HepG2 (cell line): ENCODE measurements at regions not wholly inside any gene's neighbourhood (a gene's known extent, or its start where the extent isn't known, plus 50 kb on each side); places are given as distances from the start of the nearest gene placed in this dataset.

Source experiments
- ATAC-seq: fragments of 200-7000 bp; cut with Tn5 transposase; 3 replicates; pipeline ENCODE4 v1.9.1; 2020; ENCODE audit warnings: mild to moderate bottlenecking, moderate library complexity
- BruUV-seq: library from RNA; stranded (reverse); fragments of 400-500 nt; replicated peaks from 2 replicates; lab custom pipeline; 2021; lab: Mats Ljungman, UMichigan
- CTCF ChIA-PET: fragments of 300-600 bp; formaldehyde crosslinking; extraction: SDS; loops from one replicate; lab custom pipeline; 2021; ENCODE audit warnings: low total read pairs, inconsistent platforms, low intra/inter-chr PET ratio; lab: Yijun Ruan, JAX
- POLR2A ChIA-PET: fragments of 350-600 bp; sonication (Branson Sonifier 250); formaldehyde crosslinking; loops from one replicate; lab custom pipeline; 2020; ENCODE audit warnings: antibody characterized with exemption, inconsistent platforms; lab: Yijun Ruan, JAX
- DNase-seq: peaks from one replicate; pipeline ENCODE4 v3.0.0-alpha.2; 2015; ENCODE audit warnings: low spot score
- FAIRE-seq: peaks from 3 replicates; lab custom pipeline; 2011; peaks lifted over from hg19 to GRCh38; lab: Jason Lieb, UNC
- H2AFZ ChIP-seq: one replicate; pipeline ENCODE4 v1.6.1; 2011; ENCODE audit warnings: low read length, inconsistent platforms
- H3K27ac ChIP-seq: fragments of 300-600 bp; 3 replicates; pipeline ENCODE4 v1.8.0; 2011; ENCODE audit warnings: mixed run types, mild to moderate bottlenecking, mixed read lengths, low read length, inconsistent platforms; ENCODE audit not compliant: insufficient read depth; ENCODE audit errors: extremely low read length
- H3K27me3 ChIP-seq, 2 experiments: fragments of 200-600 bp in 1 of 2; 2 replicates in 1 of 2; 3 replicates in 1 of 2; pipeline versions ENCODE4 v1.6.0 to v1.8.0; 2011; ENCODE audit warnings: low read length in 2 of 2, mild to moderate bottlenecking in 2 of 2, moderate library complexity in 2 of 2, inconsistent platforms in 1 of 2; ENCODE audit not compliant: insufficient read depth in 2 of 2, control insufficient read depth in 1 of 2
- H3K36me3 ChIP-seq, 2 experiments: fragments of 200-600 bp in 1 of 2; replicated peaks in 1 of 2; 2 replicates in 1 of 2; 3 replicates in 1 of 2; pipeline versions ENCODE4 v1.5.1 to v1.8.0; 2011; ENCODE audit warnings: low read length in 2 of 2, inconsistent platforms in 1 of 2; ENCODE audit not compliant: insufficient read depth in 2 of 2, control insufficient read depth in 1 of 2
- H3K4me1 ChIP-seq: 2 replicates; pipeline ENCODE4 v1.5.1; 2012; ENCODE audit warnings: low read length, inconsistent platforms; ENCODE audit not compliant: insufficient read depth
- H3K4me2 ChIP-seq: 2 replicates; pipeline ENCODE4 v1.6.0; 2011; ENCODE audit warnings: low read depth, low read length, inconsistent platforms
- H3K4me3 ChIP-seq, 3 experiments: fragments of 200-600 bp in 1 of 3; sonication (generic), shearing (Covaris generic) in 1 of 3; replicated peaks in 1 of 3; 2 replicates each; pipeline ENCODE4 v1.5.1; 2011 to 2016; ENCODE audit warnings: low read length in 3 of 3, inconsistent platforms in 2 of 3, low read depth in 2 of 3, mild to moderate bottlenecking in 2 of 3, control low read depth in 1 of 3, mixed read lengths in 1 of 3; ENCODE audit not compliant: insufficient read depth in 1 of 3
- H3K79me2 ChIP-seq: one replicate; pipeline ENCODE4 v1.6.1; 2011; ENCODE audit warnings: low read length, inconsistent platforms; ENCODE audit not compliant: insufficient read depth
- H3K9ac ChIP-seq: 2 replicates; pipeline ENCODE4 v1.6.0; 2011; ENCODE audit warnings: mild to moderate bottlenecking, low read depth, low read length, inconsistent platforms; ENCODE audit not compliant: insufficient read depth
- H3K9me3 ChIP-seq: 2 replicates; pipeline ENCODE4 v1.5.1; 2012; ENCODE audit warnings: mild to moderate bottlenecking, low read length
- H4K20me1 ChIP-seq: 2 replicates; pipeline ENCODE4 v1.6.0; 2011; ENCODE audit warnings: inconsistent platforms, mild to moderate bottlenecking, low read length, moderate library complexity; ENCODE audit not compliant: insufficient read depth
- EP300 ChIP-seq, 3 experiments: sonication (generic) in 1 of 3; formaldehyde crosslinking in 1 of 3; IDR thresholded peaks; 2 replicates each; pipeline versions ENCODE4 v1.5.1 to v1.6.1; 2011 to 2020; ENCODE audit warnings: low read depth in 2 of 3, low read length in 2 of 3, borderline replicate concordance in 1 of 3, improper control_type of control experiment in 1 of 3, mild to moderate bottlenecking in 1 of 3, missing genetic modification reagents in 1 of 3, moderate library complexity in 1 of 3
- MAFF ChIP-seq: IDR thresholded peaks from 2 replicates; pipeline ENCODE4 v1.6.1; 2011; ENCODE audit warnings: low read depth, low read length, improper control_type of control experiment
- RBAK ChIP-seq: sonication (generic); formaldehyde crosslinking; IDR thresholded peaks from 2 replicates; pipeline ENCODE4 v1.5.1; 2020; ENCODE audit warnings: mild to moderate bottlenecking, missing genetic modification reagents
- ZBTB20 ChIP-seq: sonication (generic); formaldehyde crosslinking; IDR thresholded peaks from 2 replicates; pipeline ENCODE4 v1.8.1; 2023; ENCODE audit warnings: missing genetic modification reagents, low read depth, mild to moderate bottlenecking, borderline replicate concordance
- ZC3H4 ChIP-seq: sonication (generic); formaldehyde crosslinking; IDR thresholded peaks from 2 replicates; pipeline ENCODE4 v1.4.0; 2020; ENCODE audit warnings: missing genetic modification reagents, borderline replicate concordance
- WGBS: methylation state at CpG from one replicate; pipeline ENCODE4 v1.1.6; 2017; ENCODE audit warnings: low lambda C conversion rate; 5-methylcytosine and 5-hydroxymethylcytosine counted together
- in situ Hi-C: cut with HindIII; loops from 2 replicates; pipeline ENCODE4 v1.10.0; 2017; ENCODE audit warnings: low pct_unique_long_range_greater_than_20kb; ENCODE audit not compliant: extremely low pct_ligation_motif_present
- intact Hi-C: fragments of 100-400 bp; cut with micrococcal nuclease; formaldehyde crosslinking; loops from one replicate; pipeline ENCODE4 v1.10.0; 2022; ENCODE audit not compliant: unreplicated experiment
- TF ChIP-seq, protein P1 (sequence below): sonication (generic); formaldehyde crosslinking; IDR thresholded peaks from 2 replicates; pipeline ENCODE4 v1.5.1; 2020; ENCODE audit warnings: mild to moderate bottlenecking, missing genetic modification reagents, moderate library complexity
- TF ChIP-seq, protein P2 (sequence below): IDR thresholded peaks from 2 replicates; pipeline ENCODE4 v1.6.1; 2018; ENCODE audit warnings: missing genetic modification reagents

DNA sequence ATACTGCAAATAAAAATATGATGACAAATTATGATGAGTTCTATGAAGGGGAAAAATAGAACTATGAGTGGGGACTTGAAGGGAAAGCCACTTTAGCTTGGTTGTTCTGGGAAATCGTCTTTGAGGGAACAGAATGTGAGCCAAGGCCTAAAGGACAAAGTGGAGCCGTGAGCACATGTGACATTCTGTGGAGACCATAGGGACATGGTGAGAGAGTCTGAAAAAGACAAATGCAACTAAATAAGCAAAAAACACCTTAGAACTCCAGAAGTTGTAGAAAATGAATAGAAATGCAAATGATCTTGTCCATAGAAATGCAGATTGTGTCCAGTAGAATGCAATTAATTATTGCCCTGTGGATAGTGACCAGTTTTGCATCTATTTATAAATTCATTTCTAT lies 86.8 kb upstream of the ANKRD10 start:
- Histone ChIP-seq H3K79me2 (no peaks in the 10 kb centered on the region), H3K4me1 (no peaks in the 10 kb centered on the region), H3K9me3 (no peaks in the 10 kb centered on the region), H3K27ac (no peak overlapping the region), H3K9ac (no peak overlapping the region), H3K4me3 (no peak overlapping the region), H3K36me3 (no peaks in the 10 kb centered on the region), H3K27me3 (peaks cover 4 to 21% of the 10 kb centered on the region in 2 experiments; a peak in 4 of 5 replicates), H3K4me2 (no peak overlapping the region), H2AFZ (no peak overlapping the region), H4K20me1 (no peaks in the 10 kb centered on the region)
- no TSS peak for BruUV-seq
- intact Hi-C loops (no loop called here), in situ Hi-C loops (no loop called here)
- POLR2A ChIA-PET: no interaction called here
- FAIRE-seq (no peak), DNase-seq (no peak), ATAC-seq (no peak)
- 0% methylated on average over 2 of the region's 2 CpGs for WGBS
- TF ChIP-seq, protein P1, sequence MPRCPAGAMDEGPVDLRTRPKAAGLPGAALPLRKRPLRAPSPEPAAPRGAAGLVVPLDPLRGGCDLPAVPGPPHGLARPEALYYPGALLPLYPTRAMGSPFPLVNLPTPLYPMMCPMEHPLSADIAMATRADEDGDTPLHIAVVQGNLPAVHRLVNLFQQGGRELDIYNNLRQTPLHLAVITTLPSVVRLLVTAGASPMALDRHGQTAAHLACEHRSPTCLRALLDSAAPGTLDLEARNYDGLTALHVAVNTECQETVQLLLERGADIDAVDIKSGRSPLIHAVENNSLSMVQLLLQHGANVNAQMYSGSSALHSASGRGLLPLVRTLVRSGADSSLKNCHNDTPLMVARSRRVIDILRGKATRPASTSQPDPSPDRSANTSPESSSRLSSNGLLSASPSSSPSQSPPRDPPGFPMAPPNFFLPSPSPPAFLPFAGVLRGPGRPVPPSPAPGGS: no peak
- CTCF ChIA-PET: no interaction called here

DNA sequence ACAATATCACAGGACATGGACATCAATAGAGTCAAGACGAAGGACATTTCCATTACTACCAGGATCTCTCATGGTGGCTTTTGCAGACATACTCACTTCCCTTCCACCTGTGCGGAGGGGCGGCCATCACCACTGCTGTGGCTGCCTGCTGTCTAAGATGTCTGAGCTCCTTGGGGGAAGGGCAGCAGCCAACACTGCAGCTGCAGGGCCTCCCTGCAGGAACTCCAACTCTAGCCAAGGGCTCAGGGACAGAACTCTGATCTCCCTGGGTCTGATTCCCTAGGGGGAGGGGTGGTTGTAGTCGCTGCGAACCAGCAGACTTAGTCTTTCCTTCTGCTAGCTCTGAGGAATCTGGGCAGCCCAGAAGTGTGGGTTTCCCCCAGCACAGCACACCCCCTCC lies 78.9 kb upstream of the ANKRD10 start:
- no peak for DNase-seq
- BruUV-seq: no TSS peak
- Histone ChIP-seq H3K36me3 (no peaks in the 10 kb centered on the region), H4K20me1 (no peaks in the 10 kb centered on the region), H3K9me3 (no peaks in the 10 kb centered on the region), H3K4me1 (no peaks in the 10 kb centered on the region), H3K79me2 (no peaks in the 10 kb centered on the region), H2AFZ (no peak overlapping the region), H3K27me3 (peaks cover 0 to 11% of the 10 kb centered on the region in 2 experiments; a peak in 2 of 5 replicates), H3K27ac (no peak overlapping the region), H3K4me2 (no peak overlapping the region), H3K4me3 (no peak overlapping the region), H3K9ac (no peak overlapping the region)
- intact Hi-C loops (no loop called here), in situ Hi-C loops (no loop called here)
- ChIA-PET CTCF (no interaction called here), POLR2A (no interaction called here)
- TF ChIP-seq MAFF: no peak
- TF ChIP-seq EP300 (IDR thresholded peaks at IDR 0.05; ENCODE audit: low read depth in 2 of 2, low read length in 2 of 2): no peak
- TF ChIP-seq EP300 (CRISPR knock-in tag; IDR thresholded peaks at IDR 0.05; ENCODE audit: borderline replicate concordance): no peak
- no peak for TF ChIP-seq ZC3H4 (CRISPR knock-in tag)
- TF ChIP-seq, protein P2, sequence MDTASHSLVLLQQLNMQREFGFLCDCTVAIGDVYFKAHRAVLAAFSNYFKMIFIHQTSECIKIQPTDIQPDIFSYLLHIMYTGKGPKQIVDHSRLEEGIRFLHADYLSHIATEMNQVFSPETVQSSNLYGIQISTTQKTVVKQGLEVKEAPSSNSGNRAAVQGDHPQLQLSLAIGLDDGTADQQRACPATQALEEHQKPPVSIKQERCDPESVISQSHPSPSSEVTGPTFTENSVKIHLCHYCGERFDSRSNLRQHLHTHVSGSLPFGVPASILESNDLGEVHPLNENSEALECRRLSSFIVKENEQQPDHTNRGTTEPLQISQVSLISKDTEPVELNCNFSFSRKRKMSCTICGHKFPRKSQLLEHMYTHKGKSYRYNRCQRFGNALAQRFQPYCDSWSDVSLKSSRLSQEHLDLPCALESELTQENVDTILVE: no peak
- no peak for TF ChIP-seq ZBTB20
- no peak for TF ChIP-seq RBAK
- no peak for FAIRE-seq
- 72% methylated on average over 3 of the region's 5 CpGs for WGBS
- no peak for ATAC-seq
